PC-3 (cell line): ENCODE measurements at regions not wholly inside any gene's neighbourhood (a gene's known extent, or its start where the extent isn't known, plus 50 kb on each side); places are given as distances from the start of the nearest gene placed in this dataset.

ENCODE experiments used
- EZH2 ChIP-seq: fragments of 300-600 bp; sonication (generic); IDR thresholded peaks from one replicate; pipeline ENCODE4 v1.6.1; 2017; ENCODE audit warnings: antibody characterized with exemption, mild to moderate bottlenecking, low read length; ENCODE audit not compliant: unreplicated experiment
- EZH2phosphoT487 ChIP-seq: fragments of 300-600 bp; sonication (generic); IDR thresholded peaks from 2 replicates; pipeline ENCODE4 v1.6.1; 2018; ENCODE audit warnings: mild to moderate bottlenecking, antibody characterized with exemption, low read length, borderline replicate concordance
- TF ChIP-seq, protein P1 (sequence below): fragments of 300-600 bp; sonication (generic); conservative IDR thresholded peaks from 2 replicates; pipeline ENCODE4 v1.5.1; 2017; ENCODE audit warnings: antibody characterized with exemption, low read depth, mild to moderate bottlenecking, low read length

DNA sequence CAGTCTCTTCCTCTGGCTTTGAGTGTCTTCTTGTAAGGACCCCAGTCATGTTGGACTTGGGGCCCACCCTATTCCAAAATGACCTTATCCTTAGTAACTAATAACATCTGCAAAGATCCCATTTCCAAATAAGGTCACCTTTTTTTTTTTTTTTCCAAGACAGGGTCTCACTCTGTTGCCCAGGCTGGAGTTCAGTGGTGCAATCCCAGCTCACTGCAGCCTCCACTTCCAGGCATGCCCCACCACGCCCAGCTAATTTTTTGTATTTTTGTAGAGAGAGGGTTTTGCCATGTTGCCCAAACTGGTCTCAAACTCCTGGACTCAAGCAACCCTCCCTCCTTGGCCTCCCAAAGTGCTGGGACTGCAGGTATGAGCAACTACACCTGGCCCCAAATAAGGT, 118.8 kb upstream of the GSE1 start:
- TF ChIP-seq EZH2 (no peak), EZH2phosphoT487 (no peak)
- TF ChIP-seq, protein P1, sequence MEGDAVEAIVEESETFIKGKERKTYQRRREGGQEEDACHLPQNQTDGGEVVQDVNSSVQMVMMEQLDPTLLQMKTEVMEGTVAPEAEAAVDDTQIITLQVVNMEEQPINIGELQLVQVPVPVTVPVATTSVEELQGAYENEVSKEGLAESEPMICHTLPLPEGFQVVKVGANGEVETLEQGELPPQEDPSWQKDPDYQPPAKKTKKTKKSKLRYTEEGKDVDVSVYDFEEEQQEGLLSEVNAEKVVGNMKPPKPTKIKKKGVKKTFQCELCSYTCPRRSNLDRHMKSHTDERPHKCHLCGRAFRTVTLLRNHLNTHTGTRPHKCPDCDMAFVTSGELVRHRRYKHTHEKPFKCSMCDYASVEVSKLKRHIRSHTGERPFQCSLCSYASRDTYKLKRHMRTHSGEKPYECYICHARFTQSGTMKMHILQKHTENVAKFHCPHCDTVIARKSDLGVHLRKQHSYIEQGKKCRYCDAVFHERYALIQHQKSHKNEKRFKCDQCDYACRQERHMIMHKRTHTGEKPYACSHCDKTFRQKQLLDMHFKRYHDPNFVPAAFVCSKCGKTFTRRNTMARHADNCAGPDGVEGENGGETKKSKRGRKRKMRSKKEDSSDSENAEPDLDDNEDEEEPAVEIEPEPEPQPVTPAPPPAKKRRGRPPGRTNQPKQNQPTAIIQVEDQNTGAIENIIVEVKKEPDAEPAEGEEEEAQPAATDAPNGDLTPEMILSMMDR = no peak
